CD4-positive, alpha-beta T cell treated with Interleukin-12 subunit alpha and Interleukin-12 subunit beta, for 1 hour (primary cell): ENCODE measurements at regions not wholly inside any gene's neighbourhood (a gene's known extent, or its start where the extent isn't known, plus 50 kb on each side); places are given as distances from the start of the nearest gene placed in this dataset.

Source experiments
- DNase-seq: peaks from one replicate; pipeline ENCODE4 v3.0.0-alpha.2; 2020

DNA sequence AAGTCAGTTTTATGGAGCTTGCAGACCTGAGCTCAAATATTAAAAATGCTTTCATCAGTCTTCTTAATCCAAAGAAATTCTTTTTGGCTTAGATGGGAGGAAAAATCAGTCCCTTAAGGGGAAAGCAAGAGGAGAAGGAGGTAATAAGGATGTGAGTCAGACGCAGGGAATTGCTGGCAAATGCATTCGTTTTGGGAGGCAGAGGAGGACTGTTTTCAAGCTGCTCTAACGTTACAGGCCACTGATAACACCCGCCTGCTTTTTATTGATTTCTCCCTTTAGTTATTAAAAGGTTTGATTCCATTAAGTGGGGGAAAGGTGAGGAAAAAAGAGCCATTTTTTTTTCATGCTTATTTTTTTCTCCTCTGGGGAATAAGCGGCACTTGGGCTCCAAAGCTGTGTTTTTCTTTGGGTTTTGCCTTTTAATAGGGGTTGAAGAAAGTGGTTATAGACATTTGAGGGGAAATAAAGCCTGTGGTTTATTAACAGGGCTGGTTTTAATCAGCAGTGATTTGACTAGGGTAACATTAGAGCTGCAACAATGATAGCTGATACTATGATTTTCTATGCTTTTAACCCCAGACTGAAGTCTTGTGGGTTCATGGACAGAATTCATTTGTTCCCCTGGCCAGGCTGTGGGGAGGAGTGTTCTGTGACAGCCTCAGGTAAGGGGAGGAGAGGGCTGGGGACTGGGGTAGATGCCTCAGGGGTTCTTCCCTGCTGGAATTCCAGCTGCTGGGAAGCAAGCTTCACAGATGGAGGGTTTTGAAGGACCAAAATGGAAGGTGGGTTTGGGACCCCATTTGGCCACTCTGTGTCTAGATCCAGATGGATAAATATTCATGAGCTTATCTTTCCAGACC is 225.2 kb downstream of the GAS1 start:
- DNase-seq, result no peak

DNA sequence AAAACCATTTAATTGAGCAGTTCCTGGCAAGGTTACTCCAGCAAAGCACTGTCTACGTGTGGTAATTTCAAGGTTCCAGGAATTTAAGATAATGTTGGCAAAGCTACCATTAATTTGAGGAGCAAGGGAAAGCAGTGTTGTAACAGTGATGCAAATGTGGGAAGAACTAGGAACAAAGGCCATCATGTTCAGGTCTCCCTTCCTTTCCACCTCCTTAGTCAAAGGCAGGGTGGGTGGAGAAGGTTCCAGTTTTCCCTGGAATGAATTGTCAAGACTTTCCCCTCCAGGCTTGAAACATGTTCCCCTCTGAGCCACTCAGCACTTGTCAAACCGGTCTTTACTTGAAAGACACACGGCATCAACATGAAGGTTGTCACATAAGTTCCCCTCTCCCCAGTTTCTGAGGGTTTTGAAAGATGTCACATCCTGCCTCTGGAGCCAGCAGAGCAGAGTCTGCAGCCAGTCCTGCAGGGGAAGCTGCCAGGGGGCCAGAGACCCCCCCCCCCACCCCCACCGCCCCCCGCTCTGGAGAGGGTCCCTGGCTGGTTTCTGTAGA is 226.0 kb downstream of the GAS1 start:
- no peak for DNase-seq

DNA sequence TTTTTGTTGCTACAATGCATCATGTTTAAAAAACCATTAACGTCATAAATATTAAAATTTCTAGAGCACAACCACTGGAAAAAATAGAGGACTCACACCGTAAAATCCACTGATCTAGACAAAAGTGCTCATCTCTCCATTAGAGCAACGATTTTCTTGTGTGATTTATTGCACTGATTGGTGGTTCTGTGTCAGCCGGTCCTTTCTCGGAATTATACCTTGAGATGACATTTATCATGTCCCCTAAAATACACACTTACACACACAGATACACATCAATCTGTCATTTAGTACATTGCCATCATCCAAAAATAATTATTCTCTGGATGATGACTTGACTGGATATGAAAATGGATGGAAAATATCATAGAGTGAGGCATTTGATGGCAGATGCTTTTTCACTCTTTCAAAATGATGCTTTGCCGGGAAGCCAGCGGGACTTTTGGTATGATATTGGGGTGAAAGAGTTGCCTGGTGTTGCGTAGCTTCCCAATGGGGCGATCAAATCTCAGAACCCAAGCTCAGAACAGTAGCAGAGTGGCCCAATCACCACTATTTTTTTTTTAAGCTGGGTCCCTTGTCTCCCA is 226.6 kb downstream of the GAS1 start:
- DNase-seq, result no peak

DNA sequence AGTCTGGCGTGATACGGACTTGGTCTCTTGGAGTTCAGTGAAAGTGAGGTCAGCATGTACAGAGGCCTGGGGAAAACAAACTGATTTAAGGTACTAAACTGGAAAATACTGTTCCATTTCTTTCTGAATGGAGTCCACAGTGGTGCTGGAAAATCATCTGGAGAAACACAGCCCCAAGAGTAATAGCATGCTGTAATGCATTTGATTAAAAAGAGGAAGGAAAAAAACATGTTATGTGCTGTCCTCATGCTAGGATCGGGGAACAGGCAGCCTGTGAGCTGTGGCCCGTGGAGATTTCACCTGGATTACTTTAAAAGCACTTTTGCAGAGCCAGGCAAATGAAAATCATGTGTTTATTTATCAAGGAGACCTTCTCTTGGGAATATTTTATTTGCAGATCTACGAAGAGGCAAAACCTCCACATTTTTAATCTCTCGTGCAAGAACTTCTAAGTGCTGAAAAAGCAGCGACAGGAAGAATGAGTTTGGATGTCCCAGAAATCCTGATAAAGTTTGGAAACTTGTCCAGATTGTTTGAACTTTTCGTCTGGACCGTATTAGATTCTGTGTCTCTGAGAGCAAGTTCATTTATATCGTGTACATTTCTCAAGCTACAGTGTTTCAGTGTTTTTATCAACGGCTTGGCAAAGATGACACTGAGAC is 228.8 kb downstream of the GAS1 start:
- no peak for DNase-seq

DNA sequence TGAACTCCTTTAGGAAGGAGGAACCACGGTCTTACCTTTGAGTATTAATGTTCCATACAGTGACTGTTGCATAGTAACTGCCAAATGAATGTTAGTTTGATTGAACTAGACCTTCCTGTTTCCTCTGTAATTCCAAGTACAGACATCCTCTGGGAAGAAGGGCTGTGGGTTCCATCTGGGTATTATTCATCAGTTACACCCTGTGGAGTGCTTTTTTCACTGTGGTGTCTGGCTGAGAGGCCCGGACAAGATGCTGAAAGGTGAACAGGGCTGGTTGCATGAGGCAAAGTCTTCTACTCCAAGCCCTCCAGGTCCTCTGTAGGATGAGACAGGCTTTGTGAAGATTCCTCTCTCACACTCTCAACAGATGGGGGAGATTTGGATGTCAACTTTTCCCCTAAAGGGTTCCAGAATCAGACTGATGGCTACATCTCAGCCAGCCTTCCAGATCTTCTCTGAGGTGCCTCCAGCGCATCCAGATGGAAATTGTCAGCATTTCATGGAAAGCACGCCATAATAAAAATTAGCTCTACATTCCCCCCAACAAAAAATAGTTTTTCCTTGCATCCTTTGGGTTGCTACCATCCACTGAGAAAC is 230.9 kb downstream of the GAS1 start:
- no peak for DNase-seq

DNA sequence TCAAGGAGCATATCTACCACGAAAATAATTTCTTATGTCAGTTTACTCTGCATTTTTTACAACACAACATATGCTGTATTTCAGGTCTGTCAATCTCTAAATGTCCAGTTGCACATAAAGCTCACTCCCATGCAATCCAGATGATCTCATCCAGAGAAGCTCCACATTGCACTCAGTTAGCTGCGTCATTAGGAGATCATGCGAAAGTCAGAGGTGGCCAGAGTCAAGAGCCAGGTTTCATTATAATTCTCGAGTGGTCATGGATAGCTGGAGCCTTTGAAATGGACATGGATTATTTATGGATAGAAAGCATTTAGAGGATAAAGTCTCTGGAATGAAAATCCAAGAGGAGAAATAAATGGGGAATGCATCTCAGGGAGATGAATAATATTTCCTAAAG is 232.3 kb downstream of the GAS1 start:
- no peak for DNase-seq

DNA sequence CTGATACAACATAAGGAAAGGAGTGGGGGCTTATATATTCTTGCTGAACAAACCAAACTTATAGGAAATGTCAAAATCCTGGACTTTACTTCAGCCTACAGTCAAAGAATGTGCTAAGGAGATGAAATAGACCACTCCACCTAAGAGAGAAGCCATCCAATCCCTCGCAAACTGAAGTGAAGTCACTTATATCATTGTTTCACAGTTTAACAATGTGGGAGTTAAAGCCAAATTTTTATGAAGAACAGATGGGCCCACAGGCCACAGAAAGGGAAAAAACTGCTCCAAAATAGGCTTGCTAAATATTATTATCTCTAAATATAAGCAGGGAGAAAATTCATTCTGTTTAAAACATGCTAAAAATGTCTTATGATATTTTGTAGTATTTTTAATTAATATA is 233.3 kb downstream of the GAS1 start:
- no peak for DNase-seq

DNA sequence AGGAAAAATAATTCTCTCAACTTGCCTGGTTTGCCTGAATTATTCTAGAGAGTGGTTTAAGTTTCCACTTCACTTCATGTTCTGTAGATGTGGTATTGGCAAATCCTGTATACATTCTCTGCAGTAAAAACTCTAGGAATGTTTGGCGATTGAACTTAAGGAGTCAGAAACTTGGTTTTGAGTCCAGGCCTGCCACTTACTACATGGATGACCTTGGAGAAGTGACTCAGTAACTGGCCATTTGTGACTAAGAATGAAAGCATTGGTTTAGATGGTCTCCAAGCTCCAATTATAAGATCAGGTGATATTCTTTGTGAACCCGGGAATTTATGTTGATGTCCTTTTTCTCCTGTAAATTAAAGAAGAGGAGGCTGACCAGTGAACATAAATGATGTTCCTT is 233.8 kb downstream of the GAS1 start:
- no peak for DNase-seq

DNA sequence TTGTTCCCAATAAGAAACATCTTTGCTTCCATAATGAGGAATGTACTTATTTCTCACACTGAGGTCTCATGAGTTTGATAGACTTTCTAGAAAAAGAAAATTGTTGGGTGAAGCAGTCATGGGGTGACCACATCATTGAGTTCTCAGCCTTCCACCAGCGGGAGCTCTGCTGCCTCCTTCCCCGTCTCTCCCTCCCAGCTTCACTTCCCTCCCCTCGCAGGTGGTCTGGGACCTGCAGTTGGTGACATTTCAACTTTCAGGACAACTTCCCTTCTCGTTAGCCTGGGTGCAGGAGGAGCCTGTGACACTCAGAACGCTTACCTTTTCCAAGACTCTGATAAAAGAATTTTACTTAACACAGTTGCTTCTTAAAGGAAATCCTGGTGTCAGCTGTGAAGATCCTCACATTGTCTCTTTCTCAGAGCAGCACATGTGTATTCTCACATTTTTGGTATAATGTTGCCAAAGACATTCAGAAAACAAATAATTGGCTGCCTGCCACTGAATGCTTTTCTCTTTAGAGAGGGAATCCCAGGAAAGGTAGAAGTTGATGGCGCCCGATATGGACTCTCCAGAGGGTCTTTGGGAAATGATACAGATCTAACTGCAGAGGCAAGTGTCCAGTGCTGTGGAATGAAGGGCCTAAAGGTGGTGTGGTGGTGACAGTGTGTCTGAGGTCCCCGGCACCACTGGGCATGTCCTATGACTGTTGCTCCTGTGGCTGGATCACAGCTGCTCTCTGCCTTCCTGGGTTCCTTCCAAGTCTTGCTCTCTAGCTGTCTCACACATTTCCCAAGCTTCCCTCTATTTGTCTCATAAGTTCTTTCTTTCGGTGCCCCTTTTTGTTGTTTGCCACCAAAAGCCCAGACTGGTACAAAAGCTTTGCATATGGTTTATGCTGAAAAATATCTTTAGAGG is 238.1 kb downstream of the GAS1 start:
- no peak for DNase-seq

DNA sequence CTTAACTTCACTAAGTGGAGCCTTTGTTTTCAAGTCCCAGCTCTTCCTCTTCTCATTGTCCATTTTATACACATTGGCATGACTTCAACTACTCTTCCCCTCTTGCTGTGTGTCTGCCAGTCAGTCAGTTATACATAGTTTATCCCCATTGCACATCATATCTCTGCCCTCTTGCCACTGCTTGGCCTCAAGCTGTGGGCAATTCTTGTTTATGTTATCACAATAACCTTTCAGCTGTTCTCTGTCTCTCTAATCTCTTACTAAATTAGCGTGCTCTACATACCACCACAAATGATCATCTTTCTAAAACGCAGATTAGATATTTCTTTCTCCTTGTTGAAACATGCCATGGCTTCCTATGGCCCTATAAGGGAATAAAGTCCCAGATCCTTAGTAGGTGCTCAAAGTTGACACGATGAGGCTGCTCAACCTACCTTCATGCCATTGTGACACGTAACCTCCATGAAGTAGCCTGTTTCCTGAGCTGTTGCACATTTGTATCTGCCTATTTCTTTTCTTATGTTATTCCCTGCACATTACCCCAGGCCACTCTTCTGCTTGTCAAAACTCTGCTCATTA is 239.3 kb downstream of the GAS1 start:
- DNase-seq, result no peak

DNA sequence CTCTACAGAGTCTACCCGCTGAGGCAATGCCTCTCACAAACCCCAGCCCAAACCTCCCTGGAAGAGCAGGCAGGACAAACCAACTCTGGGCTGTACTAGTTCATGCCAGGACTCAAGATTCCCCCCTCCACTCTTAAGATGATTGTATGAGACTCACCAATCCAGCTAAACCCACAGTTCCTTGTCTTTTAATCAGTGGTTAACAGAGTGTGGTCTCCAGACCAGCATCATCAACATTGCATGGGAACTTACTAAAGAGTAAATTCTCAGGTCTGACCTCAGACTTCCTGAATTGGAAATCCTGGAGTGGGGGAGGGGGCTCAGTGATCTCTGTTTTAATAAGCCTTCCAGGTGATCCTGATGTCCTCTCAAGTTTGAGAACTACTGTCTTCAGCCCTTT is 240.9 kb downstream of the GAS1 start:
- no peak for DNase-seq

DNA sequence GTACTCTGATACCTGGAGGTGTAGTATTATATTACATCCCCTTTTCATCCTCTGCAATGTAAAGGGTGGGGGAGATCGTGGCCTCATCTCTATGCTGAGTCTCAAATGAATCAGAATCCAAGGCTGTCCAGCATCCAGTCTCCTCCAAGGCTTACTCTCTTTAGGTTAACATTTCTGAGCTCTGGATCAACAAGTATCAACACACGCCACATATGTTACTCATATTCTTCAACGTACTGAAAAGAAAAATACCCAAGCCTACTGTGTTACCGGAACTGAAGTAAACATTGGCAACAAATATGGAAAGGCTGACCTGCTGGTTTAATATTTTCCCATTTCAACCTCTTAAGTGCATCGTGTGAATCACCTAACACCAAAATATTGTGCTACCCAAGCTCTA is 241.8 kb downstream of the GAS1 start:
- no peak for DNase-seq

DNA sequence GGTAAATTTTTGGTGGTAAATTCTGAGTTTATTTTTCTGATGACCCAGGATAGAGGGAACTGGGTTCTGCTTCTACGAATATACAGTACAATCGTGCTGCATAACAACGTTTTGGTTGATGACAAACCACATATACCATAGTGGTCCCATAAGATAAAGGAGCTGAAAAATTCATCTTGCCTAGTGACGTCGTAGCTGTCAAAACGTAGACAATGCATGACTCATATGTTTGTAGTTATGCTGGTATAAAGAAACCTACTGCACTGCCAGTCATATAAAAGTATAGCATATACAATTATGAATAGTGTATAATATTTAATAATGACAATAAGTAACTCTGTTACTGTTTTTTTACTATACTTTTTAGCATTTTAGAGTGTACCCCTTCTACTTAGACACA is 244.0 kb downstream of the GAS1 start:
- no peak for DNase-seq

DNA sequence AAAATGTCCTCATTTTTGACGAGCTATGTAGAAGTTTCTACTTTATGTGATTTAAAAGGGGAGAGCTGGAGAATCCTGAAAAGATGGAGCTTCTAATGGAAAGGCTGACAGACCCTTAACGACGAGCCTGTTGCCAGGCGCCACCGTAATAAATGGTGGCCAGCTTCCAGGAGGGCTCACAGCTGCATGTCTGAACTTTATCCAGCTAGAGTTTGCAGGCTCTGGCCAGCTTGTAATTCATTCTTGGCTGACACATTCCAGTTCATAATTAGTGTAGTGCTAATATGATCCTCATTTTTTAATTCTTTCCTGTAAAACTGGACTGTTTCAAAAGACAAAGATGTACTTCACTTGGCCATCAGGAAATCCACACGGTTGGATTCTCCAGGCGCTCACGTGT is 246.7 kb downstream of the GAS1 start:
- DNase-seq, result no peak

DNA sequence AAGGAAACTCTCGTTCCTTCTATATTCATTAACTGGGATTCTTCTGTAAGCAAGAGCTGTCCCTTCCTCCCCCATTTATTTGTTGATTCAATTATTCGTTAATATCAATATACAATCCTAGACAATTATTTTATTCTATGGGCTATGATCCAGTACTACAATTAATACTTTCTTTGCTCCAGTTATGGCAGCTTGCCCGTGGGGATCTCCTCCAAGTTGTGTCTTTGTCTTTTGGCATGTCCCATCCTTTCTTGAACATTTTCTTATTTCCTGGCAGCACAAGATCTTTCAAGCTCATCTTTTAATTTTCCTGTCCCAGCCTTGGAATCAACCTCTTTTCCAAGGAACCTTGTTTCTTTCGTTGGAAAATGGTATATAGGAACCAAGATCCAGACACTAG is 249.3 kb downstream of the GAS1 start:
- DNase-seq, result no peak

DNA sequence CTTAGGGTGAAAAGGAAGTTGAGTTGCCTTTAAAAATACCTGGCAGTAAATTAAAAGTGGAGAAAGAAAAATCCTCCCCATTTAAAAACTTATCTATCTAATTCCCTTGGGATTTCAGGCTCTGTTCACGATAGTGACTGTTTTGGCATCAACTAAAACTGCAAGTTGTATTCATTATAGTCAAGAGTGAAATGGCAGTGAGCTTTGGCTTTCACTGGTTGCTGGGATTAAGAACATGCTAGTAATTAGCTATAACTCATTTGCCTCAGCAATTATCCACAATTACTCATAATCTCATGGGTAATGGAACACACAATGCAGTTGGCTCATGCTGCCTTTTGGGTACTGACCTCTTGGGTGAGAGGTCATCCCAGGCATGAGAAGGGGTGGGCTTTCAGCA is 250.1 kb downstream of the GAS1 start:
- no peak for DNase-seq

DNA sequence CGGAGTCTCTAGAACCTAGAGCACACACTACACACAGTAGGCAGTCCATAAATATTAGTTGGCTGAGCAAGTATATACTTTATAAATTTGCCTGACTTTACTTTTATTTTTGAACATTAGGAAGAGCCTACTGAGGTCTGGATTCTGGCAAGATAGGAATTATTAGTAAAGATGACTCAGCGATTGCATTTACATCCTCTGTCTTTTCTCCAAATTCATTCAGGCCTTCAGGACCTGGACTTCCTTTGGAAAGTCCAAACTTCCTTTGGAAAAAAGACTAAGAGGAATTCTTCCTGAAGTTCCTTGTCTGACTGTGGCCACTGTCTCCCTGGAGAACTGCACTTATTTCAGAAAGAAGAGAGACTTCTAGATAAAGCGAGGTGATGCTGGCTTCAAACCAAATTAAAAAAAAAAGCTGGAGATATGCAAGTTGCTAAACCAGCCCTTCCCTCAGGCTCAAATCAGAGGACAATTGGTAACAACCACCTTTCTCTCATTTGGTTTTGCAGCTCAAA is 251.3 kb downstream of the GAS1 start:
- no peak for DNase-seq

DNA sequence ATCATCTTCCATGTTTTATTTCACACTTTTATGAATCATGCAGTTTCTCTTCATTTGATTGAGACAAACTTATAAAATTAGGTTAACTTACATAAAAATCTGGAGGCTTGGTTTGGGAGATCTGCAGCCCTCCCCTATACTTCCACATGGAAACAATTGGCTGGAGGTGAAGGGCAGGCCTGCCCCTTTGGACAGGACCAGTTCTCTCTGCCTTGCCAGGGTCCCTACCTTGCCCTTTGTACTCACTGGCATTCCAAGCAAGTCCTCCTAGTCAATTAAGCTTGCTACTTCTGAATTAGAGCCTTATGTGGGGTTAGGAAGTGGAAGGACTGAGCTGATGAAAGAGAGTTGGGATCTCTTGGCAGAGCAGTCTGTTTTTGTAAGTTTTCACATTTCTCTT is 257.3 kb downstream of the GAS1 start:
- no peak for DNase-seq

DNA sequence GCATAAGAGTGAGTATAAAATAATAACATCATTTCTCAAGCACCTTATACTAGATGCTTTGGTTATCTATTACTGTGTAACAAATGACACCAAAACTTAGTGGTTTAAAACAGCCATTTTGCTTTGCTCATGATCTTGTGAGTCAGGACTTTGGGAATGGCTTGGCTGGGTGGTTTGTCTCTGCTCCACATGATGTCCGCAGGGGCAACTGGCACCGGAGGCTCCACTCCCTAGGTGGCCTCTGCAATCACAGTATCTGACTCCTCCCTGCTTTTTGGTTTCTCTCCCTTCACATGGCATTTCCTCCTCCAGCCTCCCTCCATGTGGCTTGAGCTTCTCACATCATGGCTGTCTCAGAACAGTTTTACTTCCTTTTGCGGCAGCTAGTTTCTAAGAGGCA is 259.5 kb downstream of the GAS1 start:
- DNase-seq, result no peak

DNA sequence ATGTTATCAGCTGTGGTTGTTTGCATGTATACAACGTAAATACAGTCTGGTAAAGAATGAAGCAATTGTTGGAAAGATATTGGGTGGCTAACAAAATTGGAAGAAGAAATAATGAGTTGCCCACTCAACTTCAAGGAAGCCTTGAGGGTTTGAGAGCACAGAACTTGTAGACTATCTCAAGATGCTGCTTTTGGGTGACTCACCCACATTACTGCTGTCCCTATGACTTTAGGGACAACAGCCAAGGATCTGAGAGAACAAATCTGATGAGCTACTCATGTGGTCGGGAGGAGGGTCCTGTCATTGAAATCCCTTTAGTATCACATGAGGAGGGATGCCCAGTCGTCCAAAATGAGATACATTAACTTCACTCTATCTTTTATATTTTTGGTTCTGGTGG is 261.8 kb downstream of the GAS1 start:
- DNase-seq, result no peak

DNA sequence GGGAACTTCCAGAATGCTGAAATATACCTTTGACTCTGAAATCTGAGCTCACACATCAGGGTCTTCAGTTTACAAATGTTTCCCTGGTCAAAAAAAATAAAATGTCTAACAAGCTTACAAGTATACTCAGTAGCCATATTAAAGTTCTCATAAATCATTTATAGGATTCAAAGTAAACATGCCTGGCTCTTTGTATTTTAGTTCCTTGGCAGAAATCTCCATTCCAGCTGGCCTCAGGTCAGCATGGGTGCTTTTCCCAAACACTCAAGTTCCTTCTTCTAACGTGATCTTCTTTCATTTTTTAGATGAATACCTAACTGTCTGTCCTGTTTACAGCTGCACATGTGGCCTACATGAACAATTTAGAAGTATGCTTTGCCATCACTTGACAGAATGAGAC is 263.2 kb downstream of the GAS1 start:
- no peak for DNase-seq

DNA sequence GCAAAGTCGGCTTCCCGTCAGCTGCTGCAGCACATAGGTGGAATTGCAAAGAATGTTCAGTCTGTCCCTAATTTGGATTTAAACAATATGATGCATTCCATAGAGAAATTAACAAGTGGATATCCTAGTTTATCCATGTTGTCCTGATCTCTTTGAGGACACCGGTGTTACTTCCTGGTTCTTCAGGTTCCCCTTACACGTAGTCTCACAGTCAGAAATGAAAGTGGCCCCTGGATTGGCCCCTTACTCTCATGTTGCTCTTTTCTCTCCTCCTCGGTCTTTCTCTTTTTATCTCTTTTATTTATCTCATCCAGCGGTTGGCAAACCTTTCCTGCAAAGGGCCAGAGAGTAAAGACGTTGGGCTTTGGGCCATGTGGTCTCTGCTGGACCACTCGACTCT is 265.1 kb downstream of the GAS1 start:
- DNase-seq, result no peak
